Stimulated activated naive B cell treated with anti-CD40 and anti-IgM and Interleukin-4, amounts not matched to agents 10 μg/mL and 1 μg/mL and 100 μg/mL, for 72 hours (primary cell): ENCODE measurements at regions not wholly inside any gene's neighbourhood (a gene's known extent, or its start where the extent isn't known, plus 50 kb on each side); places are given as distances from the start of the nearest gene placed in this dataset.
"Not testable (repeated sequence)": the region's sequence is repeated elsewhere in the genome, so short reads cannot be mapped to it uniquely, and the experiment has no call there.

Source experiments
- ATAC-seq, 2 donors: fragments of 150-1000 bp; cut with Tn5 transposase; replicated peaks; 2 replicates each; pipeline ENCODE4 v1.10.0; 2021; ENCODE audit warnings: moderate library complexity in 1 of 2
- DNase-seq: peaks from one replicate; pipeline ENCODE4 v3.0.0; 2021
- H3K27ac Mint-ChIP-seq: one replicate; pipeline ENCODE4 v1.8.0; 2022; ENCODE audit warnings: mild to moderate bottlenecking, mixed read lengths
- H3K27me3 Mint-ChIP-seq, 2 donors: one replicate each; pipeline ENCODE4 v1.8.0; 2022; ENCODE audit warnings: mixed read lengths in 2 of 2
- H3K36me3 Mint-ChIP-seq, 2 donors: one replicate each; pipeline ENCODE4 v1.8.0; 2022; ENCODE audit warnings: mixed read lengths in 2 of 2, mild to moderate bottlenecking in 1 of 2
- H3K4me1 Mint-ChIP-seq, 2 donors: one replicate each; pipeline ENCODE4 v1.8.0; 2022; ENCODE audit warnings: mixed read lengths in 2 of 2, mild to moderate bottlenecking in 1 of 2
- H3K4me3 Mint-ChIP-seq, 2 donors: one replicate each; pipeline ENCODE4 v1.8.0; 2022; ENCODE audit warnings: mild to moderate bottlenecking in 2 of 2, mixed read lengths in 2 of 2, moderate library complexity in 1 of 2
- H3K9me3 Mint-ChIP-seq, 2 donors: one replicate each; pipeline ENCODE4 v1.8.0; 2022; ENCODE audit warnings: mixed read lengths in 2 of 2, mild to moderate bottlenecking in 1 of 2

DNA sequence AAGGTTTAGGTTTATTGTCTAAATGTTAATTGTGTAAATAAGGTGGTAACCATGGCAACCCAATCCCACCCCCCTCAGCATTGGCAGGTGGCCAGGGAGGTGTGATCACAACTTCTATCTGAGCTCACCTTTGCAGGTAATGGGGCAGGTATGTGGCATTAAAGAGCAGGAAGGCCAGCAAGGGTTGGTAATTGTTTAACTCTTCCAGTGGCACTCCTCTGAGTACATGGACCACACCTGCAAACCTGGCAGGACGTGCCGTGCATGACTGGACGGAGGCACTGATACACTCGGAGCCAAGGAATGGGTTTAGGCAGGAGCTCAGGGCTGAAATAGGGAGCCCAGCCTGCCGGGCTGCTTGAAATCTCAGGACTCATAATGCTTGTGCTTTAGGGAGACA, 107.0 kb upstream of the BMP2 start:
- Mint-ChIP-seq H3K4me3 (no peak overlapping the region), H3K4me1 (no peaks in the 10 kb centered on the region), H3K27ac (no peak overlapping the region), H3K9me3 (peaks cover 0 to 3% of the 10 kb centered on the region in 2 donors), H3K27me3 (no peaks in the 10 kb centered on the region), H3K36me3 (no peaks in the 10 kb centered on the region)
- ATAC-seq (no peak), DNase-seq (no peak)

- not testable (repeated sequence) for DNase-seq, H3K4me3 Mint-ChIP-seq, H3K36me3 Mint-ChIP-seq, H3K9me3 Mint-ChIP-seq, H3K27ac Mint-ChIP-seq, H3K4me1 Mint-ChIP-seq, H3K27me3 Mint-ChIP-seq, ATAC-seq
These were observed 108.6 kb upstream of the BMP2 start for GRCh38 chr20:6658909-6659308.

- H3K4me1 Mint-ChIP-seq: no peaks in the 10 kb centered on the region
- H3K9me3 Mint-ChIP-seq: peaks cover 0 to 3% of the 10 kb centered on the region in 2 donors
- no peak for ATAC-seq
These were observed 109.6 kb upstream of the BMP2 start for GRCh38 chr20:6657904-6658303.

GRCh38 chr20:6657111-6657510, 110.4 kb upstream of the BMP2 start:
- Mint-ChIP-seq H3K4me1 (no peaks in the 10 kb centered on the region), H3K36me3 (no peaks in the 10 kb centered on the region), H3K27me3 (no peaks in the 10 kb centered on the region), H3K27ac (no peak overlapping the region), H3K9me3 (peaks cover 0 to 3% of the 10 kb centered on the region in 2 donors), H3K4me3 (no peak overlapping the region)
- ATAC-seq: no peak
- no peak for DNase-seq

More at GRCh38 chr20:6657904-6658303, 109.6 kb upstream of the BMP2 start:
- DNase-seq: no peak
- Mint-ChIP-seq H3K27ac (no peak overlapping the region), H3K36me3 (no peaks in the 10 kb centered on the region), H3K4me3 (no peak overlapping the region), H3K27me3 (no peaks in the 10 kb centered on the region)

- DNase-seq: no peak
- Mint-ChIP-seq H3K36me3 (no peaks in the 10 kb centered on the region), H3K27me3 (no peaks in the 10 kb centered on the region), H3K4me3 (no peak overlapping the region), H3K27ac (no peak overlapping the region), H3K9me3 (peaks cover 0 to 3% of the 10 kb centered on the region in 2 donors), H3K4me1 (no peaks in the 10 kb centered on the region)
- no peak for ATAC-seq
These were observed 112.8 kb upstream of the BMP2 start for GRCh38 chr20:6654513-6655252.

DNA sequence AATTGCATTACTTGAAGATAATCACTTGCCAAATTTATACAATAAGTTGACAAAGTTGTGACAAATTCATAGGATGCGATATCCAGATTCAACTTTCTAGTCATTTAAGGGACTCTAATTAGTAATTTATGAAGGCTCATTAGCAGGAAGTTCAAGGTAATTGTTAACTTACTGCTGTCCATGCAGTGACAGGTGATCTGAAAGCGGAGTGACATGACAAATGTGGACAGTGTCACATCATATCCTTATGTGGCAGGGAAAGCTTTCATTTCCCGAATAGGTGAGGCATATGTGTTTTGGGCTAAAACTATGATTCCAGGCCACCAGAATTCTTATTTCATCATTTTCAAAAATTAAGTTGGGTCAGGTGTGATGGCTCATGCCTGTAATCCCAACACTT, 115.9 kb upstream of the BMP2 start:
- no peaks in the 10 kb centered on the region for H3K27me3 Mint-ChIP-seq

GRCh38 chr20:6651016-6651415, 116.5 kb upstream of the BMP2 start:
- Mint-ChIP-seq H3K27ac (no peak overlapping the region), H3K4me3 (no peak overlapping the region), H3K27me3 (no peaks in the 10 kb centered on the region), H3K9me3 (no peaks in the 10 kb centered on the region), H3K36me3 (no peaks in the 10 kb centered on the region), H3K4me1 (no peaks in the 10 kb centered on the region)
- ATAC-seq: no peak
- DNase-seq: no peak

More for the DNA sequence above, 115.9 kb upstream of the BMP2 start:
- no peak for DNase-seq
- Mint-ChIP-seq H3K27ac (no peak overlapping the region), H3K4me3 (no peak overlapping the region), H3K4me1 (no peaks in the 10 kb centered on the region), H3K9me3 (no peaks in the 10 kb centered on the region), H3K36me3 (no peaks in the 10 kb centered on the region)
- ATAC-seq: no peak

DNA sequence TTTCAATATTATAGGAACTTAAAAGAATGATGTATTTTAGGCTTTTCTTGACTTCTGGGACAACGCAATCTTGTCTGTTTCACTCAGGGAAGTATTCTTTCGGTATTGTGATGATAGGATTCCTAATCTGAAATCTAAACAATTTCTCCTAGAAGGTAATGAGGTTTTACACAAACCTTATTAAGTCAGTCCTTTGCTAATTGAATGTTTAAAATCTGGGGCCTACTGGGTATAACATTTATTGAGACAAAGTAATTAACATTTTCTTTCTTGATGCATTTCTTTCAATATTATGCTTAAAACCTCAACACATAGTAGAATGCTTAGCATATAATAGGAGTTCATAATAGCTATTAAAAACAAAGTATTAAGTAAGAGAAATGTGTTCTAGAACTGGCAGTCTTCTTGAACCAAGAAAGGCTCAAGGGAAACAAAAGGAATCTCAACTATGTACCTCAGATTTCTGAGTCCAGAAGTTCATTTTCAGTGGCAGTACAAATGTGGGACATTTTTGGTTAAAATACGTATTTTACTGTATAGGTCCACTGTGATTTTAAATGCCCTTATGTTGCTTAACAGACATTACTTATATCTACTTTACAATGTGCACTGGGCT, 121.4 kb upstream of the BMP2 start:
- H3K27me3 Mint-ChIP-seq: no peaks in the 10 kb centered on the region
- no peak overlapping the region for H3K4me3 Mint-ChIP-seq
- H3K27ac Mint-ChIP-seq: no peak overlapping the region
- peaks cover 0 to 4% of the 10 kb centered on the region in 2 donors for H3K9me3 Mint-ChIP-seq
- DNase-seq (no peak), ATAC-seq (no peak)
- H3K36me3 Mint-ChIP-seq: no peaks in the 10 kb centered on the region
- peaks cover 3 to 6% of the 10 kb centered on the region in 2 donors for H3K4me1 Mint-ChIP-seq

GRCh38 chr20:6644813-6645628, 122.5 kb upstream of the BMP2 start:
- Mint-ChIP-seq H3K27me3 (no peaks in the 10 kb centered on the region), H3K36me3 (no peaks in the 10 kb centered on the region), H3K27ac (no peak overlapping the region), H3K9me3 (peaks cover 0 to 4% of the 10 kb centered on the region in 2 donors), H3K4me3 (no peak overlapping the region), H3K4me1 (peaks cover 3 to 6% of the 10 kb centered on the region in 2 donors)
- DNase-seq (no peak), ATAC-seq (peak; percentile 81 to 92)

GRCh38 chr20:6641012-6641411, 126.5 kb upstream of the BMP2 start:
- no peaks in the 10 kb centered on the region for H3K27me3 Mint-ChIP-seq
- no peak overlapping the region for H3K4me3 Mint-ChIP-seq
- DNase-seq: no peak
- no peaks in the 10 kb centered on the region for H3K36me3 Mint-ChIP-seq
- H3K4me1 Mint-ChIP-seq: peaks cover 3 to 6% of the 10 kb centered on the region in 2 donors
- peaks cover 1 to 4% of the 10 kb centered on the region in 2 donors for H3K9me3 Mint-ChIP-seq
- no peak for ATAC-seq
- H3K27ac Mint-ChIP-seq: no peak overlapping the region

DNA sequence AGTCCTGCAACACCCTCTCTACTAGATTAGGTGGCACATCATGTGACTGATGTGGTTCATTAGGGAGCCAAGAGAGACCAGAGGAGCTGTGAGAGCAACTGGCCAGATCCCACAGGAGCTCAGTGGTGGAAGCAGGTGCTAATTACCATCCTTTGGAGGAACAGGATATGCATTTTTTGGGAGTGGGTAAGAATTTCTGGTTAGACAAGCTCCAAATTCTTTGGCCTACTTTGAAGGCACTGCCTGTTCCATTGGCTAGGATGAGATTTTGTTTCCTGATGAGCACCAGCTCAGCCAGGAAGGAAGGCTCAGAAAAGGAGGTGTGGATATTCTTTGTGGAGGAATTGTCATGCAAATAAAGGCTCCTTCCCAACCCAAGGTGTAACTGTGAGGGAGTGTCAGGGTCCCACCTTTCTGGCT, 130.3 kb upstream of the BMP2 start:
- H3K27me3 Mint-ChIP-seq: no peaks in the 10 kb centered on the region
- ATAC-seq: no peak
- peaks cover 0 to 1% of the 10 kb centered on the region in 2 donors for H3K9me3 Mint-ChIP-seq
- H3K4me1 Mint-ChIP-seq: no peaks in the 10 kb centered on the region
- no peaks in the 10 kb centered on the region for H3K36me3 Mint-ChIP-seq
- no peak for DNase-seq
- H3K4me3 Mint-ChIP-seq: no peak overlapping the region
- no peak overlapping the region for H3K27ac Mint-ChIP-seq

DNA sequence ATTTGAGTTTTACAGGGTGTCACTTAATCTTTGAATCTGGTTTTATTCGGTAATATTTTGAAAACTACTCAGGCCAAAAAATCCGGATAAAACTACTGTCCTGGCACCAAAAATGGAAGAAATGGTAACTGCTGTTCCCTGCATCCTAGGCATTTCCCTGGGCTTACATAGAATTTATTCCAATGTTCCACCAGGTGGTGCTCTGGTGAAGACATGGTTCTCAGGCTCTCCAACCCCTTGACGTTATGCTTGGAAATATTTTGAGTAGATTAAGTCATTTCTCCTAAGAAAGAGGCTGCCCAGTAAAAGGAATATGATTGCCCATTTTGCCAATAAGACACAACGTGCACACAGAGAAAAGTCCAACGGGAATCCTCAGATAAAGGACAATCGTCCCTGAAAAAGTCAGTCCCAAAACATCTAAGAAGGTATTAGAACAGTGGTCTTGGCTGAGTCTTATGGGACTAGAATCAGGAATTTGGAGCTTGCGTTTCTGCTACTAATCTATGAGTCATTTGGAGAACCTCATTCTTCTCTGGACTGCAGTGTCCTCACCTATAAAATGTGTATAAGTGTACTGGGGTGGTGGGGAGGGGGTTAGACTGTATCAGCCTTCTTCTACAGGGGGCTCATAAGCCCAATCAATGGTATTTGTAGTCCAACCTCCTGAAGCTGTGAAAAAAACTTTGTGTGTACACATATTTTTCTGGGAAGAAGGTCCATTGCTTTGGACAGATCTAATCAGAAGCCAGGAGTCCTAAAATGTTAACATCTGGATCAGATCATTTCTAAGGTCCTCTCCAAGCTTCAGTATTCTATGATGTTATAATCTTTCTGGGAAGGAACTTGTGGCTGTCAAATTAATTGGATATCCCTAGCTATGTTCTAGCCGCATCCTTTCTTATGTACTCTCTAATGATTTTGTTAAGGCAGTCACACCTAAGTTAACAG, 131.0 kb upstream of the BMP2 start:
- no peaks in the 10 kb centered on the region for H3K36me3 Mint-ChIP-seq
- no peak overlapping the region for H3K27ac Mint-ChIP-seq
- no peaks in the 10 kb centered on the region for H3K27me3 Mint-ChIP-seq
- DNase-seq: no peak
- H3K9me3 Mint-ChIP-seq: peaks cover 0 to 1% of the 10 kb centered on the region in 2 donors
- no peaks in the 10 kb centered on the region for H3K4me1 Mint-ChIP-seq
- H3K4me3 Mint-ChIP-seq: no peak overlapping the region
- no peak for ATAC-seq

GRCh38 chr20:6635034-6635736, 132.3 kb upstream of the BMP2 start:
- H3K36me3 Mint-ChIP-seq: no peaks in the 10 kb centered on the region
- H3K27me3 Mint-ChIP-seq: no peaks in the 10 kb centered on the region
- no peak for DNase-seq
- peaks cover 0 to 1% of the 10 kb centered on the region in 2 donors for H3K9me3 Mint-ChIP-seq
- no peak overlapping the region for H3K27ac Mint-ChIP-seq
- no peak for ATAC-seq
- no peak overlapping the region for H3K4me3 Mint-ChIP-seq
- no peaks in the 10 kb centered on the region for H3K4me1 Mint-ChIP-seq
